NCI-H1105 (cell line): ENCODE measurements at regions not wholly inside any gene's neighbourhood (a gene's known extent, or its start where the extent isn't known, plus 50 kb on each side); places are given as distances from the start of the nearest gene placed in this dataset.
A peak's percentile ranks its signal among the peaks of the same experiment; 100 is the strongest.

Source experiments
- DNase-seq: peaks from one replicate; lab custom pipeline; 2025; lab: John Stamatoyannopoulos, UW

- DNase-seq, result peak; percentile 44
Observed at GRCh38 chr15:70324001-70324974, 226.6 kb upstream of the TLE3 start.

- DNase-seq, result peak; percentile 66
Observed at GRCh38 chr15:70323111-70323851, 225.6 kb upstream of the TLE3 start.

GRCh38 chr15:70322051-70322668 is 224.4 kb upstream of the TLE3 start:
- DNase-seq, result no peak

- DNase-seq, result no peak
Observed at GRCh38 chr15:70321172-70321819, 223.6 kb upstream of the TLE3 start.

GRCh38 chr15:70320482-70320881 is 222.8 kb upstream of the TLE3 start:
- DNase-seq, result no peak

GRCh38 chr15:70320077-70320476 is 222.4 kb upstream of the TLE3 start:
- no peak for DNase-seq

GRCh38 chr15:70319466-70319865 is 221.7 kb upstream of the TLE3 start:
- no peak for DNase-seq

GRCh38 chr15:70318594-70319465 is 221.1 kb upstream of the TLE3 start:
- no peak for DNase-seq

- no peak for DNase-seq
Observed at GRCh38 chr15:70316059-70316600, 218.4 kb upstream of the TLE3 start.

GRCh38 chr15:70315431-70315830 is 217.7 kb upstream of the TLE3 start:
- DNase-seq, result no peak

GRCh38 chr15:70314688-70315087 is 217.0 kb upstream of the TLE3 start:
- DNase-seq, result no peak

- DNase-seq, result no peak
Observed at GRCh38 chr15:70314018-70314354, 216.3 kb upstream of the TLE3 start.

GRCh38 chr15:70313099-70314017 is 215.6 kb upstream of the TLE3 start:
- no peak for DNase-seq

- DNase-seq, result no peak
Observed at GRCh38 chr15:70311821-70312220, 214.1 kb upstream of the TLE3 start.

GRCh38 chr15:70309716-70310115 is 212.0 kb upstream of the TLE3 start:
- no peak for DNase-seq

- no peak for DNase-seq
Observed at GRCh38 chr15:70308735-70309434, 211.2 kb upstream of the TLE3 start.

GRCh38 chr15:70308011-70308734 is 210.5 kb upstream of the TLE3 start:
- DNase-seq, result no peak

- no peak for DNase-seq
Observed at GRCh38 chr15:70306582-70306981, 208.9 kb upstream of the TLE3 start.

- no peak for DNase-seq
Observed at GRCh38 chr15:70306081-70306480, 208.4 kb upstream of the TLE3 start.
